Activated T-cell treated with anti-CD3 and anti-CD28 coated beads, Interleukin-2, amount 50 U/mL, for 72 hours (primary cell): ENCODE measurements at regions not wholly inside any gene's neighbourhood (a gene's known extent, or its start where the extent isn't known, plus 50 kb on each side); places are given as distances from the start of the nearest gene placed in this dataset.

Experiments
- ATAC-seq, 2 donors: fragments of 150-1000 bp; cut with Tn5 transposase; replicated peaks in 1 of 2; 2 replicates each; pipeline ENCODE4 v1.10.0; 2021; ENCODE audit warnings: moderate library complexity in 2 of 2, mild to moderate bottlenecking in 1 of 2
- DNase-seq, 2 donors: peaks; one replicate each; pipeline ENCODE4 v3.0.0; 2021 to 2022; ENCODE audit warnings: mixed read lengths in 1 of 2
- H3K27ac Mint-ChIP-seq: one replicate; pipeline ENCODE4 v1.8.0; 2022; ENCODE audit warnings: mild to moderate bottlenecking, moderate library complexity, mixed read lengths
- H3K27me3 Mint-ChIP-seq: one replicate; pipeline ENCODE4 v1.8.0; 2022; ENCODE audit warnings: low read depth, mixed read lengths
- H3K36me3 Mint-ChIP-seq, 2 donors: one replicate each; pipeline ENCODE4 v1.8.0; 2022; ENCODE audit warnings: mixed read lengths in 2 of 2, mild to moderate bottlenecking in 1 of 2; ENCODE audit not compliant: insufficient read depth in 2 of 2
- H3K4me1 Mint-ChIP-seq: one replicate; pipeline ENCODE4 v1.8.0; 2022; ENCODE audit warnings: low read depth, mixed read lengths
- H3K4me3 Mint-ChIP-seq, 2 donors: one replicate each; pipeline ENCODE4 v1.8.0; 2022; ENCODE audit warnings: mild to moderate bottlenecking in 2 of 2, mixed read lengths in 2 of 2, moderate library complexity in 2 of 2
- H3K9me3 Mint-ChIP-seq, 2 donors: one replicate each; pipeline ENCODE4 v1.8.0; 2022; ENCODE audit warnings: mixed read lengths in 2 of 2

DNA sequence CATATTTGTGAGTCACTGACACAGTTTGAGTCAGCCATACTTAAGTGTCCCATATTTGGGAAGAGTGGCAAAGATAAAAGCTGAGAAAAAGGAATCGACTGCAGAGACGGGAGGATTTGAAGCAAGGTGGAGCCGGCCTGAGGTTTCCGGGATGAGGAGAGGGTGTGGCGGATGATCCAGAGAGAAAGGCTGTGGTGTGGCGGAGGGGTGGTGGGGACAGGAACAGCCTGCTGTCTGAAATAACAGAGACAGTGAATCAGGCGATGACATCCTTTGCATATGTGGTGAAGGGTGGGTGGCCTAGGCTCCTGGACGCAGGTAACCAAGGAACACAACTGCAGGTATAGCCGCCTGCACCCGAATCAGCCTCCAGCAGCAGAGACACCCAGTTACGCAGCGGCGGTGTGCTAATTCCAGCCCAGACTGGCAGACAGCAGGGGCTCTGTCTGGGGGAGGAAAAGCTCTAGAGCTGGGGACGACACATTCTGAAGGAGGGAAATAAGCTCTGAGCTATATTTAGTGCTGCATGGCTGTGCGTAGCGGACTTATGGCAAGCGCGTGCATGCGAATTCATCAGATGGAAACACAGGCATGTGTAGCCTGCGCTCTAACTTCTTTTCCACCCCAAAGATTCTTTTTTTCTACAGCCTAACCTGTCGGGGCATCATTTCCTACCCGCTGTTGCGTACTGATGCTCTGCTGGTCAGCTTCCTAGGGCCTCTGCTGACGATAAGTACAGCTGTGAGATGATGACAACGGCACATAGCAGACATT is 62.7 kb upstream of the BARX2 start:
- Mint-ChIP-seq H3K36me3 (no peaks in the 10 kb centered on the region), H3K4me1 (no peaks in the 10 kb centered on the region), H3K27me3 (peaks cover 9% of the 10 kb centered on the region), H3K27ac (no peak overlapping the region), H3K9me3 (no peaks in the 10 kb centered on the region), H3K4me3 (no peak overlapping the region)
- DNase-seq (no peak), ATAC-seq (no peak)

DNA sequence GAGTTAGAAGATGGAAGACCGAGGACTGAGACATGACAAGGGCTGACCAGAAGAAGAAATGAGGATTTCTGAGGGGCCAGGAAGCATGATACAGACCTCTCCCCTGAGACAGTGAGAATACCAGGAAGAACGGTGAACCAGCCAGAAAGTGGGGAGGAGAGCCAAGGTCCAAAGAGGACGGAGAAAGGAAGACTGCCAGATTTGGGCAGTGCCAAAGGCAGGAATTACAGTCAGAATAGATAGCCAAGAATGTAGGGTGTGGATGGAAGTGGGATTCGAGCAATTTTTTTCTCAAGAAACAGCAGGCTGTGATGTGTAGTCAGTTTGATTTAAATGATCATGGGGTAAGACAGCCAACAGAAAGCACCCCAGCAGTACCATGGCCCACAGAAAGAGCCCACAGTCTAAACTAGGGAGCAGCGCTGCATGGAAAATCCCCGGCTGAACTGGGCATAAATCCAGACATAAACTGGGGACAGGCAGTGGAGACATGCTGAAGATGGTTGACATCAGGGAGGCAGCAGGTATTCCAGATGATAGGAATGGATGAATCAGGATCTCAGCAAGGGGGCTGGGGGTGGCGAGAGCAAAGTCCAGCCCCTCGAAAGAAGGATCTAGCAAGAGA is 67.3 kb upstream of the BARX2 start:
- Mint-ChIP-seq H3K9me3 (no peaks in the 10 kb centered on the region), H3K27ac (no peak overlapping the region), H3K36me3 (no peaks in the 10 kb centered on the region), H3K4me1 (no peaks in the 10 kb centered on the region), H3K27me3 (peaks cover 20% of the 10 kb centered on the region), H3K4me3 (no peak overlapping the region)
- no peak for DNase-seq
- ATAC-seq, result no peak

DNA sequence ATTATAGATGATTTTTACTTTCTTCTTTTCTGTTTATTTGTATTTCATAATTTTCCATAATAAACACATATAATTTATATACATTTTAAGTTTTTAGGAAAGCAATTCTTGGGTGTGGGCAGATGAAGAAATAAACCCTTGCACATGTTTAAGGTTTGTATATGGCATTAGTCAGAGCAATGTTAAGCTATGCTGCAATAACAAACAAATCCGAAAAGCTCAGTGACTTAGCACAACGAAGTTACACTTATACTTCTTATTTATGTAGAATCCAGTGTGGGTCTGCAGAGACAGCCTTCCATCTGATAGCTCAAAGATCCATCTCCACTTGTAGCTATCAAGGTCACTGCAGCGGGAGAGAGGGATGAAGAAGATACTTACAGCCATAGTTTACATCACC is 68.5 kb upstream of the BARX2 start:
- DNase-seq (no peak), ATAC-seq (no peak)
- Mint-ChIP-seq H3K36me3 (no peaks in the 10 kb centered on the region), H3K9me3 (no peaks in the 10 kb centered on the region), H3K27ac (no peak overlapping the region), H3K27me3 (peaks cover 20% of the 10 kb centered on the region), H3K4me1 (peaks cover 6% of the 10 kb centered on the region), H3K4me3 (no peak overlapping the region)

DNA sequence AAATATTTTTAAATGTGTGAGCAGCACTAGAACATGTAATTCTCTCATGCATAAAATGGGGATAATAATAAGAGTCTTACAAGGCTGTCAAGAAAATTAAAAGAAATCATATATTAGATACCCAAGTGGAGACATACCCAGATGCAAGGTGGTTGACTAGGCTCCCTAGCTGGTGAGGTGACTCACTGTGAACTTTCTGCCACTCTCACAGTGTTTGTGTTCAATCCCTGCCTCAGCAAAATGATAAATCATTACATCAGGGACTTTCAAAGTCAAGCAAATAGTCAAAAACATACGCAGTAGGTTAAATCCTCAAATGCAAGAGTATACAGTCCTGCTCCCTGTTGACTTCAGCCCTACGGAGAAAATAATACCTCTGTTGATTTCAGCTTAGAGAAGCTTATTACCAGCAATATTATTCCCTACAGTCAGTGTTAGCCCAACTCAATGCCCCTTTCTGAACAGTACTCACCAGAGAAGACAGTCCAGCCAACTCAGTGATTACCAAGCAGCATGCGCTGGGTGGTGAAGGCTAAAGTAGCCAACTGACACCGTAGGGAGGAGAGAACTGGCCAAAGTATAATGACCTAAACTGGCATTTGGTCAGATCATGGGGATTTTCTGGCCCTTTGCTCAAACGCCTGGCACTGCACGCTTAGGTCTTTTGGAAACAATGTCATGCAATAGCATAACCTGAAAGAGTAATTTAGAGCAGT is 73.1 kb upstream of the BARX2 start:
- peaks cover 31% of the 10 kb centered on the region for H3K4me1 Mint-ChIP-seq
- DNase-seq (no peak), ATAC-seq (peak; percentile 62 to 71)
- H3K9me3 Mint-ChIP-seq, result no peaks in the 10 kb centered on the region
- H3K27ac Mint-ChIP-seq, result no peak overlapping the region
- no peaks in the 10 kb centered on the region for H3K36me3 Mint-ChIP-seq
- H3K4me3 Mint-ChIP-seq, result no peak overlapping the region
- peaks cover 22% of the 10 kb centered on the region for H3K27me3 Mint-ChIP-seq

DNA sequence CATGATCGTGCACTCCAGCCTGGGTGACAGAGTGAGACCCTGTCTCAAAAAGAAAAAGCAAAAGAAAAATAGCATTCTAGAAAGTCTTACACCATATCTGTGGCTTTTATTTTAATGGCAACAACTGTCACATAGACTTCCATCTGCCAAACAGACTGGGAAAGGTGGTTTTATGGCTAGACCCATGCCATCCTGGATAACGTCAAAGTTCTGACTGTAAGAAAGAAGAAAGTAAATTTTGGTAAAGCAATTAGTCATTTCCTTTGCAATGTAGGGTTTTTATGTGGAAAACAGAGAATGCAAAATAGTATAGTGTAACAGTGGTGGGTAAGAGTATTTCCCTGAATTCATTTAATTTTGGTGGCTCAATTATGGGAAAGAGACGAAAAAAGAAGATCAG is 75.5 kb upstream of the BARX2 start:
- peak overlapping the region; percentile 19 to 33 for H3K4me3 Mint-ChIP-seq
- peaks cover 37% of the 10 kb centered on the region for H3K4me1 Mint-ChIP-seq
- no peaks in the 10 kb centered on the region for H3K36me3 Mint-ChIP-seq
- H3K9me3 Mint-ChIP-seq, result no peaks in the 10 kb centered on the region
- ATAC-seq (peak; percentile 48 to 50), DNase-seq (no peak)
- no peak overlapping the region for H3K27ac Mint-ChIP-seq
- H3K27me3 Mint-ChIP-seq, result peaks cover 12% of the 10 kb centered on the region

DNA sequence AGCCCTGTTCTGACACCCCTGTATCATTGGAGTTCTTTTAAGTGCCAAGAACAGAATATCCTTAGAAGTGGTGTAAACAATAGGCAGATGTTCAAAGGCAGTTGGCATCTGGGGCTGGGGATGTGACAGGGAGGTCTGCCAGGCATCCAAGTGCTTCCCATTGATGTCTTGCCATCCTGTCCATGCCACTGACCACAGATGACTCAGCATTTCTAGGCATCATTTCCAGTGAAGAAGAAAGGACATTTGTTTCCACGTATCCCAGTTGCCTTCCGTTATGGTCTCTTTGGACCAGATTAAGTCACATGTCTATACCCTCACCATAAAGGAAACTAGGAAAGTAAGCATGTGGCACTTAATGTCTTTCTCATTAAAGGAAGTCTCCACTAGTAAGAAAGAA is 76.7 kb upstream of the BARX2 start:
- no peak for DNase-seq
- Mint-ChIP-seq H3K27me3 (peaks cover 12% of the 10 kb centered on the region), H3K4me3 (peak overlapping the region in 1 of 2 donors; percentile 4), H3K4me1 (peaks cover 37% of the 10 kb centered on the region), H3K27ac (no peak overlapping the region), H3K36me3 (no peaks in the 10 kb centered on the region), H3K9me3 (no peaks in the 10 kb centered on the region)
- ATAC-seq, result no peak

DNA sequence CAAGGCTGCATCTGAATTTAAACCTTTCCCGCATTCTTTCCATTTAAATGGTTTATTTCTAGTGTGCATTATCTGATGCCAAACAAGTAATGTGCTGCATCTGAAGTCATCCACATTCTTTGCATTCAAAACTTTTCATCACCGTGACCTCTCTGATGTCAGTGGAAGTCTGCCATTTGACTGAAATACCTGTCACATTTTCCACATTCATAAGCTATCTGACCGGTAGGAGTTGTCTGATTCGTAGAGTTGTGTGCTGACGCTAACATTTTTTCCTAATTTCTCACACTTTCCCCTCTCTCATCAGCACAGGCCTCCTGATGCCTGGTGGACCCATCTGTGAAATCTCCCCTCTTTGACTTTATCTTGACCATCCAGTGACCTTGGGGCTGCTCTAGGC is 79.9 kb upstream of the BARX2 start:
- DNase-seq (no peak), ATAC-seq (peak in 1 of 2 donors; percentile 27)
- H3K4me1 Mint-ChIP-seq, result peaks cover 18% of the 10 kb centered on the region
- no peak overlapping the region for H3K27ac Mint-ChIP-seq
- peaks cover 19% of the 10 kb centered on the region for H3K27me3 Mint-ChIP-seq
- no peaks in the 10 kb centered on the region for H3K9me3 Mint-ChIP-seq
- no peak overlapping the region for H3K4me3 Mint-ChIP-seq
- no peaks in the 10 kb centered on the region for H3K36me3 Mint-ChIP-seq

DNA sequence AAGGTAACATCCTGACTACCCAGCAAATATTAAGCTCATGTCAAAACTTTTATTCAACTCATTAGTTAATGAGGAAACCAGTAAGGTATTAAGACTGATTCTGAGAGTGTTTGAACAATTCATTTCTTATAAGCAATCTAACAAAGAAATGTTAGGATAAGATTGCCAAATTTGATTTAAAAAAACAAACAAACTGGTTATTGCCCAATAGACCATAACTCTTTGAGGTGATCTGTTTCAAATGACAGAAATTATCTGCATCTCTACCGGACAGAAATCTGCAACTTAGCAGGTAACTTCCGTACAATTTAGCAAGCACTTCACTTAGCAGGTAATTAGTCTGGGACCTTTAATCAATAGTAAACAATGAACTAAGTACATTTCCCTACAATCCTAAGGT is 82.9 kb upstream of the BARX2 start:
- Mint-ChIP-seq H3K27me3 (peaks cover 32% of the 10 kb centered on the region), H3K4me3 (no peak overlapping the region), H3K36me3 (no peaks in the 10 kb centered on the region), H3K9me3 (no peaks in the 10 kb centered on the region), H3K4me1 (peaks cover 6% of the 10 kb centered on the region), H3K27ac (no peak overlapping the region)
- no peak for ATAC-seq
- no peak for DNase-seq

DNA sequence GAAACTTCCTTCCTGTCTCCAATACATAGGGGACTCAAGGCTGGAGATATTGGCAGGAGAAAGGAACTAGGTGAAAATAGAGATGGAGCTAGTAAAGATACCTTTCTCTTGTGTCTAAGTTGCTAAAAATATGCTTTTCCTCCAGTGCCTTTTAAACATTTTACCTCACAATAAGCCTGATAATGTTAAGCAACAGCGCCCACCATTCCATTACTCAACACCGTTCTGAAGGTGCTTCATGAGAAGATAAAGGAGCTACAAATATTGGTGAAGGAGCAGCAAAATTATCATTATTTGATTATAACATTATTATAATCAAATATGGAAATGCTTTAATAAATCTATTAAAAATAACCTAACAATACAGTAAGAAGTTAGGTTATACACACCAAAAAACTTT is 83.6 kb upstream of the BARX2 start:
- no peaks in the 10 kb centered on the region for H3K36me3 Mint-ChIP-seq
- H3K27me3 Mint-ChIP-seq, result peaks cover 32% of the 10 kb centered on the region
- ATAC-seq, result no peak
- H3K27ac Mint-ChIP-seq, result no peak overlapping the region
- H3K9me3 Mint-ChIP-seq, result no peaks in the 10 kb centered on the region
- H3K4me1 Mint-ChIP-seq, result peaks cover 6% of the 10 kb centered on the region
- H3K4me3 Mint-ChIP-seq, result no peak overlapping the region
- no peak for DNase-seq

DNA sequence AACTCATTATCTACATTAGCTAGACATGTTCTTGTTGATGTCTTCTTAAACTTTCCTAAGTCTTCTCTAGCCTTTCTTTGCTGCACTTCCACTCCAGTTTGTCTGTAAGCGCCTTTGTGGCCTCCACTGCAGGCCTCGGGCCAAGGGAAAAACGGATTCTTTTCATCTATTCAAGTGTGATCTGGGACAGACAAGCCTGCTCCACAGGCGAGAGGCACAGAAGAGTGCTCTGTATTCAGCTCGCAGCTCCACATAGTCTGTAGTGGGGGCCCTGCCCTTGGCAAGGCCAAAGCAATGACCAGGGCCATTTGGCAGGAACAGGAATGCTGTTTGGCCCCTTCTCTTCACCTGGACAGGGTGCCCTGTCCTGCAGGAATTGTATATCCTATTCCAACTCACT is 84.1 kb upstream of the BARX2 start:
- no peaks in the 10 kb centered on the region for H3K36me3 Mint-ChIP-seq

DNA sequence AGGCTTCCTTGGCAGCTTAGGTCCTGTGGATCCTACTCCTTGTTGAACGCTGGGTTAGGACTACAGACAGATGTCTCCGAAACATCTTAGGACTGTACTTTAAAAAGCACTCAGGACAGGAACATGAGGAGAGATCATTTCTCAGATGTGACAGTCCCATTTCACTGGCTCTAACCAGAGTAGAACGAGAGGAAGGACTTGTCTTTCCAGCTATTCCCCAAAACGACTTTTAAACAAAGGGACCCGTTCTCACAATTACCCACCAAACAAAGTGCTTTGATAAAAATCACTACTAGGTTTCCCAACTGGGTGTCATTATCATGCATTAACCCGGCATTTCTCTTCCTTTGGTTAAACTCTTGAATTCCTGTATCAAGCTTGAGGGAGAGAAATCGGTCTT is 84.7 kb upstream of the BARX2 start:
- no peaks in the 10 kb centered on the region for H3K9me3 Mint-ChIP-seq
- no peak overlapping the region for H3K27ac Mint-ChIP-seq
- peaks cover 4% of the 10 kb centered on the region for H3K4me1 Mint-ChIP-seq
- no peak overlapping the region for H3K4me3 Mint-ChIP-seq
- no peaks in the 10 kb centered on the region for H3K36me3 Mint-ChIP-seq
- peaks cover 32% of the 10 kb centered on the region for H3K27me3 Mint-ChIP-seq
- ATAC-seq (no peak), DNase-seq (no peak)

More for the DNA sequence above, 84.1 kb upstream of the BARX2 start:
- Mint-ChIP-seq H3K9me3 (no peaks in the 10 kb centered on the region), H3K4me1 (peaks cover 6% of the 10 kb centered on the region), H3K4me3 (no peak overlapping the region), H3K27ac (no peak overlapping the region), H3K27me3 (peaks cover 32% of the 10 kb centered on the region)
- ATAC-seq (no peak), DNase-seq (no peak)

DNA sequence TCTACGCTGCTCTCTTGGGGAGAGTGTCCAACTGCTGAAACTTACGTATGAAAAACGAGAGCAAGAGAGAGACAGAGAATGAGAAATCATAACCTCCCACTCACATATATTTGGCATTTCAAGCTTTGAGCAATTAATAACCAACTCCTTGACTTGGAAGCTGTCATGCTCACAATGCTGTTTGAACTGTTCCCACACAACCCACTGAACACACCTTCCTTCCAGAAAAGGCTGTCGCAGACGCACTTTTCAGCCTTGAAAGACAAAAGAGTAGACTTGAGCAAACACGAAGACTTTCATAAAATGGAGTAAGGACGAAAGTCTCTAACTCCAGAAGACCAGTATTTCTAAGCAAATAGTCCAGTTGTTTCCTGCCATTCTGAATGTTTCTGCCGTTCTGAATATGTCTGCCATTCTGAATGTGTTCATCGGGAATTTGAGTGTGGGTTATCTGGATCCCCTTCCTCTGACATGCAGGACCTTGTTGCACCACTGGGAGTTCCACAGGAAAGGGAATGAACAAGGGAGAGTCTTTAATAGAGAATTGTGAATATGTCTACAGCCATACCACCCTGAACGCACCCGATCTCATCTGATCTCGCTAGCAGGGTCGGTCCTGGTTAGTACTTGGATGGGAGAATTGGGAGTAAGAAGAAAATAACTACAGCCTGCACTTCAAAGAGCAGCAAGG is 86.2 kb upstream of the BARX2 start:
- H3K4me3 Mint-ChIP-seq, result no peak overlapping the region
- H3K27ac Mint-ChIP-seq, result no peak overlapping the region
- no peaks in the 10 kb centered on the region for H3K36me3 Mint-ChIP-seq
- ATAC-seq (no peak), DNase-seq (no peak)
- peaks cover 1% of the 10 kb centered on the region for H3K4me1 Mint-ChIP-seq
- H3K27me3 Mint-ChIP-seq, result peaks cover 32% of the 10 kb centered on the region
- H3K9me3 Mint-ChIP-seq, result no peaks in the 10 kb centered on the region

DNA sequence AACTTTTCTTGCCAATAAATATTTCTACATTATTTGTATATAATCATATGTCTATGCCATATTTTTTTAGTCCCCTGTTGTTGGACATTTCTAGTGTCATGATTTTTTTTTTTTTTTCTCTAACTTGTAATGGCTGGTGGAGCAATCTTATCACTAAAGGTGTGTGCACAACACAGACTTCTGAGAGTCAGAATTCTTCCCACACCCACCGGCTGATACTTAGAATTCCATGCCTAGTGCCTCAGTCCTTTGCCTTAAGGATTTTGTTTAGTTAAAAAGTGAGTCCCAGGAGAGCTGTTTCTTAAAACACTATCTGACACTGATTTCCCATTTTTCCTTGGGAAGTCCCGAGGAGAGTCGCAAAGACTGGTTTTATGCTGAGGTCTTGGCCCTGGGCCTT is 87.7 kb upstream of the BARX2 start:
- Mint-ChIP-seq H3K4me3 (no peak overlapping the region), H3K27me3 (peaks cover 28% of the 10 kb centered on the region), H3K27ac (no peak overlapping the region), H3K4me1 (peaks cover 14% of the 10 kb centered on the region), H3K36me3 (no peaks in the 10 kb centered on the region), H3K9me3 (no peaks in the 10 kb centered on the region)
- ATAC-seq (no peak), DNase-seq (no peak)
